ENCODE measurements at regions not wholly inside any gene's neighbourhood (a gene's known extent, or its start where the extent isn't known, plus 50 kb on each side); places are given as distances from the start of the nearest gene placed in this dataset.

DNA sequence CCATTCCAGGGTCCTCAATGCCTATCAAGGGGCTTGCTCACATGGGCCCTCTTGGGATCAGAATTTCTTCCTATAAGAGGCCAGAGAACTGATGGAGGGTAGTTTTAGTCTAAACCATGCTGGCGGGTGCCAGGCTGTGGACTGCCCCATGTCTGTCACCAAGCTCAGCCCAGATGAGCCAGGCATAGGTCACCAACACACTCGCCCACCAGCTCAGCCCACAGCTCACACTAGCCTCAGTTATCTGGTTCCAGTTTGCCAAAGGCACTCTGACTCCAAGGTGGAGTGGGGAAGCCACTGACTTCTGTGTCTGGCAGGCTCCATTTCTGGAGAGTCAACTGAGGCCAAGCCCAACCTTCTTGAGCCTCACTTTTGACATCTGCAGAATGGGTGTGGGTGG is 50.7 kb upstream of the INSYN1 start:
- no peak for DNase-seq

DNA sequence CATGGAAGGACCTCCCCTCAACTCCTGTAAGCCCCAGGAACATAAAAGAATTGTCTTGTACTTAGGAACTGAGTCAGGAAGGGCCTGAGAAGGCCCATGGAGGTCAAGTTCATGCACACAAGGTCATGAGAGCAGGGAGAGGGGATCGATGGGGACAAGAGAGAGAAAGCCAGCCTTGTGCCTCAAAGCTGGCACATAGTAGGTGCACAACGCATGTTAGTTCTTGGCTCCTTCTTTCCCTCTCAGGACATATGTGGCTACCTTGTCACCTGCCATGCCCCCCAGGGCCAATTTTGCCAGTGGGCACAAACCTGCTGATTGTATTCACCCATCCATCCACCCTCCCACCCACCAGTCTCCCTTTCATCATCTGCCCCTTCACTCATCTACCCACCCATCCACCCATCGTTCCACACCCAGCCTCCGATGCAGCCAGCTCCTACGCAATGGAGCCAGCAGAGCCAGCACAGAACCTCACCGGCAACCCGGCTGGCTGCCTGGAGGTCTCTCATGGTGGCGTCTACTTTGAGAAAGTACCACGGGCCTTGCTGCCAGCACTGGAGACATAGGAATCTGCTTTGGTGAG is 52.4 kb upstream of the INSYN1 start:
- DNase-seq = no peak

GRCh38 chr15:73806698-73807483 is 53.7 kb upstream of the INSYN1 start:
- no peak for DNase-seq

DNA sequence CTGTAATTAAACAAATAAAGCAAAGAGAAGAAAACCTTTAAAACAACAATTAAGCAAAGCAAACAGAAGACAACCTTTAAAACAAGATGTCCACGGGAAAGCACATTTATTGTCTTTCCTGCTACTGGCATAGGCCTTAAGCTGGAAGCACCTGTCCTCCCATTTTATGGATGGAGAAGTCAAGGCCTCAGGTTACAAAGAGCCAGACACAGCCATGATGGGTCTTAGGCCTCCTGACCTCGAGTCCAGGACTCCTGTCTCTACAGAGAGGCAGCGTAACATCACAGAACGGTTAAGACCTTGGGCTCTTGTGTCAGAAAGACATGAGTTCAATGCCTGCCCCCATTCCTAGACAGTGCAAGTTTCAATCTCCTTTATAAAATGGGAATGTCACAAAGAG is 54.7 kb upstream of the INSYN1 start:
- DNase-seq = no peak

GRCh38 chr15:73809728-73810501 is 56.8 kb upstream of the INSYN1 start:
- no peak for DNase-seq

DNA sequence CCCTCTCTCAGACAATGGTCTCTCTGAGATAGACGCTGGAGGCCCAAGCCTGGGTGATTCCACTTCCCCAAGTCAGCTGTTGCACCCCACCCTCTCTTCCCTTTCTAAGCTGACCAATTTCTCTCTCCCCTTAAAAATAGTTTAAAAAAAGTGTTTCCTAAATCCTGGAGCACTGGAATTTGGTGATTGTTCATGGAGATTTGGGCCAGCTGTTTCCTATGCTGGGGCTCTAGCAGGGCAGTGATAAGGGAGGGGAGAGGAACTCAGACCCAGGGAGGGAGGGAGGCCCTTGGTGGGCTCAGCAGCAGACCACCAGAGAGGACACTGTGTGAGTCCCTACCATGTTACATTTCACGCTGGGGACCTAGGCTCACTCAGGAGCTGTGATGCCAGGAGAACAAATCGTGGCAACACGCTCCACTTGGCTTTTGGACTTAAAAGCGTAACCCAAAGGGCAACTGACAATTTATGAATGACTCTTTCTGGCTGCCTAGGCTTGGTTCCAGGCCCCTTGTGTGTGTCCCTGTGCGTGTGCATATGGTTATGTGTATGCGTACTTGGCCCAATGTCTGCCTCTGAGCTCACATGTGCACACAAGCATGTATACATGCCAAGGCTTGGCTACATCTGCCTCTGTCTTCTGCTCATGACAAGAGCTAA is 59.8 kb upstream of the INSYN1 start:
- no peak for DNase-seq

DNA sequence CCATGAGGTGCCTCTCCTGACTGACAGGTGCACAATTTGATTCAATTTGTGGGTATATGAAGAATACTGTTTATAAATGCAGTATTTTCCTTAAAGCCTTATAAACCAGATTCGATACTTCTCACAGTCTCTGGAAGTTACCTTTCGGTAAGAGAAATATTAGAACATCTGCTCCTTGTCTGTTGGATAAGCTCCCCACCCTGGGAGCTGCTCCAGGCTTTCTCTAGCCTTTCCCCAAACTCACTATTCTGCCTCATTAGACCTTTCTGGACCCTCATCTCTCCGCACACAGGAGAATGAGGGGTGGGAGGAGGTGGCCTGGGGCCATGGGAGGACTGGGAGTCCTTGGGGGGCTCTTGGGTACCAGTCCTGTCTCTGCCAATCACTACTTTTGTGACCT is 59.8 kb upstream of the TBC1D21 start:
- DNase-seq = no peak

- DNase-seq = no peak
Observed at GRCh38 chr15:73818308-73818985, 54.9 kb upstream of the TBC1D21 start.

GRCh38 chr15:73821181-73821580 is 52.2 kb upstream of the TBC1D21 start:
- no peak for DNase-seq

DNA sequence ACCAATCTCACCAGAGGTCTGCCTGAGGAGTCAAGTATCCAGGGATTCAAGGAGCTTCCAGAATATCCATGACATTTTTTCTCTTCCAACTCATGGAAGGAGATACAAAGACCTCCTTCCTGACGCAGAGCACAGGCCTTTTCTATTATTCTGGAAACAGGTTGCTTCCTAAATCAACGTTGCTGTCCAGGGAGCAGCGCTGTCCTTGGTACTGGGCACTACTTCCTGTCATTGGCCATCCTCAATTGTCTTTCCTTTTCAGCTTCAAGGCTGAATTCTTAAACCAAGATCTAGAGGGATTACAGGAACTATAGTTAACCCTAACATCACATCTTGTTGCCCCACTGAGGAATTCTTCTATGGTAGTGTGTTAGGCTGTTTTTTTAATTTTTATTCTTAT is 50.4 kb upstream of the TBC1D21 start:
- peak; percentile 35 for DNase-seq
